ENCODE measurements at regions not wholly inside any gene's neighbourhood (a gene's known extent, or its start where the extent isn't known, plus 50 kb on each side); places are given as distances from the start of the nearest gene placed in this dataset.

DNA sequence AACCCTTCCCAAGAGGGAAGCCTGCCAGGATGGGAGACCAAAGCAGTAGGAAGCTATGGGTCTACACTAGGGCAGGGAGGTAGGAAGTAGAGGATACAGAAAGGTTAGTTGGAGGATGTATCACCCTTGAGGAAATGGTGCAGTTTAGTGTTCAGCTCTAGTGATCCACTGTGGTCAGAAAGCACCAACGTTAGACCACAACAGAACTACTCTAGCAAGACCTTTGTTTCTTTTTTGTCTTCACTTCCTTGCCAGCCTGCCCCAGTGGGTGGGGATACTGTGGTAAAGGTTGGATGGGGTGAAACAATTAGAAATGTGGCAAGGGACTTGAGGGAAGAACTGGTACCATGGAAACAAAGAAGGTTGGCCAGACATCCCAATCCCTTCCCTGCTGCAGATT lies 83.3 kb downstream of the DDIT4L start:
- TF ChIP-seq, protein P1, sequence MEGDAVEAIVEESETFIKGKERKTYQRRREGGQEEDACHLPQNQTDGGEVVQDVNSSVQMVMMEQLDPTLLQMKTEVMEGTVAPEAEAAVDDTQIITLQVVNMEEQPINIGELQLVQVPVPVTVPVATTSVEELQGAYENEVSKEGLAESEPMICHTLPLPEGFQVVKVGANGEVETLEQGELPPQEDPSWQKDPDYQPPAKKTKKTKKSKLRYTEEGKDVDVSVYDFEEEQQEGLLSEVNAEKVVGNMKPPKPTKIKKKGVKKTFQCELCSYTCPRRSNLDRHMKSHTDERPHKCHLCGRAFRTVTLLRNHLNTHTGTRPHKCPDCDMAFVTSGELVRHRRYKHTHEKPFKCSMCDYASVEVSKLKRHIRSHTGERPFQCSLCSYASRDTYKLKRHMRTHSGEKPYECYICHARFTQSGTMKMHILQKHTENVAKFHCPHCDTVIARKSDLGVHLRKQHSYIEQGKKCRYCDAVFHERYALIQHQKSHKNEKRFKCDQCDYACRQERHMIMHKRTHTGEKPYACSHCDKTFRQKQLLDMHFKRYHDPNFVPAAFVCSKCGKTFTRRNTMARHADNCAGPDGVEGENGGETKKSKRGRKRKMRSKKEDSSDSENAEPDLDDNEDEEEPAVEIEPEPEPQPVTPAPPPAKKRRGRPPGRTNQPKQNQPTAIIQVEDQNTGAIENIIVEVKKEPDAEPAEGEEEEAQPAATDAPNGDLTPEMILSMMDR (IDR thresholded peaks at IDR 0.05; ENCODE audit: low read length), result no peak
- no peak for TF ChIP-seq EZH2 (IDR thresholded peaks at IDR 0.05; ENCODE audit: borderline replicate concordance, low read length)
